Left lung (tissue), 4 donors: ENCODE measurements at regions not wholly inside any gene's neighbourhood (a gene's known extent, or its start where the extent isn't known, plus 50 kb on each side); places are given as distances from the start of the nearest gene placed in this dataset.
A peak's percentile ranks its signal among the peaks of the same experiment; 100 is the strongest.

Experiments
- ATAC-seq: fragments of 200-7000 bp; cut with Tn5 transposase; one replicate; pipeline ENCODE4 v1.9.1; 2020; ENCODE audit warnings: moderate library complexity
- DNase-seq, 4 donors: peaks; one replicate each; pipeline ENCODE4 v3.0.0-alpha.2; 2013 to 2020
- H3K27ac ChIP-seq, 2 donors: fragments of 200-600 bp; sonication (generic) in 1 of 2; one replicate each; pipeline versions ENCODE4 v1.5.0 to v1.8.0; 2020 to 2021
- H3K27me3 ChIP-seq, 2 donors: fragments of 200-600 bp; sonication (generic) in 1 of 2; one replicate each; pipeline versions ENCODE4 v1.5.0 to v1.8.0; 2020 to 2021
- H3K36me3 ChIP-seq, 2 donors: fragments of 200-600 bp; sonication (generic) in 1 of 2; one replicate each; pipeline versions ENCODE4 v1.5.0 to v1.8.0; 2020 to 2021
- H3K4me1 ChIP-seq, 2 donors: fragments of 200-600 bp; one replicate each; pipeline ENCODE4 v1.8.0; 2021
- H3K4me3 ChIP-seq, 2 donors: fragments of 200-600 bp; sonication (generic) in 1 of 2; one replicate each; pipeline versions ENCODE4 v1.5.0 to v1.8.0; 2020 to 2021; ENCODE audit warnings: mild to moderate bottlenecking in 1 of 2
- H3K9me3 ChIP-seq, 2 donors: fragments of 200-600 bp; sonication (generic) in 1 of 2; one replicate each; pipeline versions ENCODE4 v1.5.0 to v1.8.0; 2020 to 2021
- CTCF ChIP-seq, 2 donors: fragments of 200-600 bp; sonication (generic) in 1 of 2; IDR thresholded peaks; one replicate each; pipeline versions ENCODE4 v1.5.0 to v1.8.0; 2021; ENCODE audit warnings: antibody characterized with exemption in 2 of 2
- intact Hi-C, 2 donors: fragments of 100-400 bp; cut with DNase I; formaldehyde crosslinking; loops; one replicate each; pipeline versions ENCODE4 v1.11.2 to v1.14.2; 2022
- donor health status: DM: no; HTN: yes; CAD: no.
- donor health status: DM: no; HTN: no; CAD: no.

GRCh38 chrX:107526141-107526540, 76.7 kb downstream of the FRMPD3 start:
- ATAC-seq, result no peak
- Histone ChIP-seq H3K27ac (no peak overlapping the region), H3K27me3 (peaks cover 0 to 10% of the 10 kb centered on the region in 2 donors), H3K36me3 (no peaks in the 10 kb centered on the region), H3K9me3 (no peaks in the 10 kb centered on the region), H3K4me1 (no peaks in the 10 kb centered on the region), H3K4me3 (no peak overlapping the region)
- DNase-seq, result no peak
- no peak for TF ChIP-seq CTCF (IDR thresholded peaks at IDR 0.05)
- intact Hi-C loops, result no loop called here

- ATAC-seq (no peak), DNase-seq (no peak)
- no peaks in the 10 kb centered on the region for H3K4me1 ChIP-seq
- H3K36me3 ChIP-seq, result no peaks in the 10 kb centered on the region
- H3K27ac ChIP-seq, result no peak overlapping the region
- TF ChIP-seq CTCF (IDR thresholded peaks at IDR 0.05), result no peak
- H3K4me3 ChIP-seq, result no peak overlapping the region
- intact Hi-C loops, result no loop called here
- H3K9me3 ChIP-seq, result no peaks in the 10 kb centered on the region
- H3K27me3 ChIP-seq, result peaks cover 0 to 6% of the 10 kb centered on the region in 2 donors
Observed at GRCh38 chrX:107530141-107530540, 80.7 kb downstream of the FRMPD3 start.

- Histone ChIP-seq H3K27ac (no peak overlapping the region), H3K4me1 (no peaks in the 10 kb centered on the region), H3K36me3 (no peaks in the 10 kb centered on the region), H3K27me3 (no peaks in the 10 kb centered on the region), H3K4me3 (no peak overlapping the region), H3K9me3 (no peaks in the 10 kb centered on the region)
- ATAC-seq (peak; percentile 80), DNase-seq (no peak)
- peak; percentile 24 to 33 for TF ChIP-seq CTCF (IDR thresholded peaks at IDR 0.05)
- intact Hi-C loops, result no loop called here
Observed at GRCh38 chrX:107537815-107538214, 88.4 kb downstream of the FRMPD3 start.

- intact Hi-C loops, result no loop called here
- no peak overlapping the region for H3K4me3 ChIP-seq
- H3K27ac ChIP-seq, result no peak overlapping the region
- ATAC-seq (no peak), DNase-seq (no peak)
- no peaks in the 10 kb centered on the region for H3K36me3 ChIP-seq
- H3K9me3 ChIP-seq, result no peaks in the 10 kb centered on the region
- H3K4me1 ChIP-seq, result no peaks in the 10 kb centered on the region
- H3K27me3 ChIP-seq, result no peaks in the 10 kb centered on the region
- TF ChIP-seq CTCF (IDR thresholded peaks at IDR 0.05), result no peak
Observed at GRCh38 chrX:107541244-107541643, 87.1 kb upstream of the PRPS1 start.

- ATAC-seq (no peak), DNase-seq (no peak)
- Histone ChIP-seq H3K4me1 (no peaks in the 10 kb centered on the region), H3K4me3 (no peak overlapping the region), H3K9me3 (no peaks in the 10 kb centered on the region), H3K27me3 (no peaks in the 10 kb centered on the region), H3K27ac (no peak overlapping the region), H3K36me3 (no peaks in the 10 kb centered on the region)
- intact Hi-C loops, result no loop called here
- TF ChIP-seq CTCF (IDR thresholded peaks at IDR 0.05), result no peak
Observed at GRCh38 chrX:107542040-107542439, 86.3 kb upstream of the PRPS1 start.
